SK-N-MC (cell line): ENCODE measurements at regions not wholly inside any gene's neighbourhood (a gene's known extent, or its start where the extent isn't known, plus 50 kb on each side); places are given as distances from the start of the nearest gene placed in this dataset.

ENCODE experiments used
- EZH2 ChIP-seq: fragments of 200-600 bp; sonication (generic); IDR thresholded peaks from one replicate; pipeline ENCODE4 v1.6.1; 2017; ENCODE audit warnings: antibody characterized with exemption
- FOXP2 ChIP-seq: optimal IDR thresholded peaks from 2 replicates; pipeline ENCODE3; 2011; ENCODE audit warnings: mild to moderate bottlenecking, moderate library complexity; ENCODE audit not compliant: insufficient read depth; ENCODE audit errors: extremely low read length, control extremely low read depth
- POLR2AphosphoS5 ChIP-seq: IDR thresholded peaks from 2 replicates; pipeline ENCODE4 v1.6.1; 2012; ENCODE audit warnings: mild to moderate bottlenecking, low read depth, low read length, borderline replicate concordance

GRCh38 chr3:154956815-154957214 lies 123.3 kb upstream of the MME start:
- TF ChIP-seq EZH2 (no peak), POLR2AphosphoS5 (no peak), FOXP2 (no peak)
